HS-5 (cell line): ENCODE measurements at regions not wholly inside any gene's neighbourhood (a gene's known extent, or its start where the extent isn't known, plus 50 kb on each side); places are given as distances from the start of the nearest gene placed in this dataset.
"Not testable (repeated sequence)": the region's sequence is repeated elsewhere in the genome, so short reads cannot be mapped to it uniquely, and the experiment has no call there.

Experiments used
- DNase-seq: peaks from one replicate; pipeline ENCODE4 v3.0.0-alpha.2; 2012; ENCODE audit warnings: low read depth

GRCh38 chr4:159655547-159655946, 552.7 kb downstream of the RAPGEF2 start:
- peak; percentile 74 for DNase-seq

DNA sequence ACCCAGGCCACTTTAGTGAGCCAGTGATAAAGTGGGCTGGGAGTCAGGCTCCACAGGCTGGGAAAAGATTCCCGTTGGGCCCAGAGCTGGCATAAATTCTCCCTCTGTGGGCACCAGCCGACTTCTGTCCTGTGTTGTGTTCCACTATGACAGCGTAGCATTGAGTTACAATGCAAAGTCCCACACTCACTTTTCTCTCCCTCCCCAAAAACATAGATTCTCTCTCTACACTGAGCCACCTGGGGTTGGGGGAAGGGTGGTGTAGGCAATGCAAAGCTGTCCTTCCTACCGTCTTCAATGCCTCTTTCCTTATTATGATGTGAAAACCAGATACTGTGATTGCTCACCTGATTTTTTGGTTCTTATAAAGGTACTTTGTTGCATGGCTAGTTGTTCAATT, 566.2 kb downstream of the RAPGEF2 start:
- no peak for DNase-seq

DNA sequence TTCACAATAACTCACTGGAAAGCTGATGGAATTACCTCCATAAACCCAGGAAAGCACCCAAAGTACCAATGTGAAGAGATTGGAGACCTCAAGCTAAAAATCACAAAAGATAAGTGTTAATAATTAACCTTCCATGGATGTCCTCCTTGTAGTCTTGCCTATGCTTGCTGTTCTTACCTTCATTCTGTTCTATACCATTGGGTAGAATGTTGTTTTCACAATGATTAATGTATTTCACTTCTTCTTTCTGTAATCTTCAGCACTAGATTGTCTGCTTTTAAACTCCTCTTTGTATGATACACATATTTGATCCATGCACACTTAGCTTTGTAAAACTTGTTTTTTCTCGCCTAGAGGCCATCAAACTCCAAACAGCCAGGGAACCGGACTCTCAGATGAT, 570.3 kb downstream of the RAPGEF2 start:
- no peak for DNase-seq

DNA sequence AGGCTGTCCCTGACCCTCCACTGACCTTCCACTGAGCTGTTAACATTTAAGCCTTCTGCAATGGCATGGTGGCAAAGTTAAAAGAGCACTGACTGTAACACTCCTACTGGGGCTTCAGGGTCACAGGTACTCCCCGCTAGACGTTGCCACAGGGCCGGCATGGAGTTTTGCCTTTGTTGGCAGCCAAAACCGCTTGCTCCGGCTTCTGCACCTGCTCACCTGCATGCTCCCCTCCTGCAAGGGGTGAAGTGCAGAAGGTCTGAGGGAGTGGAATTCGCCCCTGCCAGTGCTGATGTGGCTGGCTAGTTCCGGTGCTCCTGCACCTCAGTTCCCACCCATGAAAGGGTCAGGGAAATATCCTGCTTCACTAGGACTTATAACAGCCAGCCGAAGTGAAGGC, 571.4 kb downstream of the RAPGEF2 start:
- DNase-seq: no peak

DNA sequence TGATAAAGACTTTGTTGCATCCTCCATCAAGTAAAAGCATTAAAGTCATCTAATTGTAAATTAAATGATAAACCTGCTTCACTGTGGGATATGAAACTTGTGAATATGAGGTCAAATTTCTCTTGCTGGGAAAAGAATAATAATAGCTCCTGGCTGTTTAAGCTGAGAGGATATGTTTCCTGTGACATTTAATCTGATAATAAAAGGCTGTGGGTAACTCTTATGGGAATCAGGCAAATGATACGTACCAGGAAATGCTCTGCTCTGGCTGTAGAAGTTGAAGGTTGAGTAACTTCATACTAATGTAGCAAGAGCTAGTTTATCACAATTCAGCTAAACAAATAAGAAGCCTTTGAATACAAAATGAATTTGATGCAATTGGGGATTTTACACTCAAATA, 574.6 kb downstream of the RAPGEF2 start:
- DNase-seq: no peak

DNA sequence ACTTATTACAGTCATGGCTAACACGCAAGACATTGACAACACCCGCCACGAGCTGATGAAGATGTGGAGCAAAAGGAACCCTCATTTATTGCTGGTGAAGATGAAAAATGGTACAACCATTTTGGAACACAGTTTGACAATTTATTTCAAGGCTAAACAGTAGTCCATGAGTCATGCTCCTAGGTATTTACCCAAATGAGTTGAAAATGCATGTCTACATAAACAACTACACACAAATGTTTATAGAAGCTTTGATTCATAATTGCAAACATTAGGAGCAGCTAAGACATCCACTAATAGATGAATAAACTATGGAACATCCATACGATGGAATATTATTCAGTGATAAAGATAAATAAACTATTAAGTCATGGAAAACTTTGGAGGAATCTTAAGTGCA, 580.1 kb downstream of the RAPGEF2 start:
- DNase-seq: no peak

DNA sequence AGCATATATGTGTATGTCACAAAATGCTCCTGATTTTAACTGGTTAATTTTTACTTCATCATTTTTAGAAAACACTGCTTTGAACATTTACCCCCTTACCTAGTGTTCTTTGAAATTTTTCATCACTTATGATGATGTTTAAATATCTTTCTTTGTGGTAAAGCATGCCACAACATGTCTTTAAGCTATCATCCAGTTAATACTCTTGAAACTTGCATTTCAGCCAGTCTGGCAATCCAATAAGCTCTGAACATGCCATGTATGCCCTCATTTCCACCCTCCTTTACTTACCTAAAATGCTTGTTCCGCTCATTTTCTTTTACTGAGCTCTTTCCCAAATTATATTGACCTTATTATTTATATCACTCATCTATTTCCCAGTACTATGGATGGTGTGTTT, 581.2 kb downstream of the RAPGEF2 start:
- DNase-seq: no peak

DNA sequence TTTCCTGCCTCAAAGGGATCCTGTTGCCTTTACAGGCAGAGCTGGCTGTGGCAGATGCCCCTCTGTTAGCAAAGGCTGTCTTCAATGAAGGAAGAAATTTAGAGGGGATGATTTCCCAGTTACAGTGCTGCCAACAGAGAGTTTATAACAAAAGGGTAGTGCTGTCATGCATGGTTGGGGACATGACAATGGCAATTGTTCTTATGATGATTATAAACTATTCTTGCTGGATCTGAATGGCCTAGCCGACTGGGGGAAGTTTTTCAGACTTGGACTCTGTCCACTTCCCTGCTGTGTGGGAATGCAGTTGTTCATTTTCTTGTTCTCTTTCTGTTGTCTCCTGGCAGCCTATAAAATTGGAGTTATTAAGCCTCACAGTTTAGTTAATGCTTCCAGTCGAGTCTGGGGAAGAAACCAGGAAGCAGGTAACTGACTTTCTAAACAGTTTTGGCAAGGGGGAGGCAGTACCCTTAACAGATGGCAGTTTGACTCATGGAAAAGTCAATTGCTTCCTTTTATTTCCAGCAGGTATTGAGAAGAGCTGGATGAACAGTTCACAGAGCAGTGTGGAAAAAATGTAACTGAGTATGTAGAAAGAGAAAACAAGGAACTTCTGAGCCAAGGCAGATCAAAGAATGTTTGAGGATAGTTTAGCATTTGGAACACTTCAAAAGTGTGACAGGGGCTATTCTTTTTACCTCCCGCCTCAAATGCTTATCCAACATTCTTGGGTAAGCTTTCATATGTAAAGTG, 582.6 kb downstream of the RAPGEF2 start:
- no peak for DNase-seq

DNA sequence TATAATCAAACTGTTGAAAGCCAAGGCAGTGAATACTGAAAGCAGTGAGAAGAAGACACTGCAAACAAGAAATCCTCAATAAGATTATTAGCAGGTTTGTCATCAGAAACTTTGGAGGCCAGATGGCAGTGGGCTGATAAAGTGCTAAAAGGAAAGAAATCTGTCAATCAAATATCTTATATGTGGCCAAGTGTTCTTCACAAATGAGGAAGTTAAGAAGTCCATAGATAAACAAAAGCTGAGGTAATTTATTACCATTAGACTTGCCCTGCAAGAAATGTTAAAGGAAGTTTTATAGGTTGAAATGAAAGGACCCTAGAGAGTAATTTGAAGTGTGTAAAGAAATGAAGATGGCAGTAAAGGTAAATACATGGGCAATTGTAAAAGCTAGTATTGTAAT, 586.6 kb downstream of the RAPGEF2 start:
- DNase-seq: no peak

DNA sequence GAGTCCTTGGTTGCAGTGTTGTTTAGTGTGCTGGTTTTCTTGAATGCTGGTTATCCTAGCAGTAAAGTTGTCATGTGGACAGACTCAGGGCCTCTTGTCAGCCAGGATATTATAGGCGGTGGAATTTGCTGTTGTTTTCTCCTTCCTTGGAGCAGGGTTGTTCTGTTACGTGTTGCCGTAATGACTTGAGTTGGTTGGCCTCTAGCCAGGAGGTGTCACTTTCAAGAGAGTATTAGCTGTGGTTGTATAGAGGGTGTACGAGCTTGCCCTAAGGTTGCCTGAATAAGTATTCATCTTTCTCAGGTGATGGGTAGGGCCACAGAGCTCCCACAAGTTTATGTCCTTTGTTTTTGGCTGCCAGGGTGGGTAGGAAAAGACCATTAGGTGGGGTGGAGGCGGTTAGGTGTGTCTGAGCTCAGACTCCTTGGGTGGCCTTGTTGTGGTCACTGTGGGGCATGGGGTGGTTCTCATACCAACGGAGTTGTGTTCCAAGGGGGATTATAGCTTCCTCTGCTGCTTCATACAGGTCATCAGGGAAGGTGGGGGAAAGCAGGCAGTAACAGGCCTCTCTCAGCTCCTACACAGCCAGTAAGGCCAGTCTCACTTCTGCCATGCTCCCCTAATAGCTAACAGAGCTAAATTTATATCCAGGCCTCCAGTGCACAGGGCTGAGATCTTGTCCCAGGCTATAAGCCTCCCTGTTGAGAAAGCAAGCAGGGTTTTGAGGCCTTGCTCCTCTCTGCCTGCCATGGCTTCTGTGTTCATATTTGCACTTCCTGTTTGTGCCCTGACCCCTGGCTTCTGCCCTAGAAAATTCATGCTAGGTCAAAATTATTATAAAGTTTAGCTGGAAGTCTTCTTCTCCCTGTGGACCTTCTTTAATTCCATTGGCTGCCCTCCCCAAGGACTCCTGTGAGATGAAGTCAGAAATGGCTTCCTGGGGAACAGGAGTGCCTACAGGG, 594.7 kb downstream of the RAPGEF2 start:
- DNase-seq: no peak

- DNase-seq: no peak
These were observed 595.5 kb downstream of the RAPGEF2 start for GRCh38 chr4:159698336-159698735.

DNA sequence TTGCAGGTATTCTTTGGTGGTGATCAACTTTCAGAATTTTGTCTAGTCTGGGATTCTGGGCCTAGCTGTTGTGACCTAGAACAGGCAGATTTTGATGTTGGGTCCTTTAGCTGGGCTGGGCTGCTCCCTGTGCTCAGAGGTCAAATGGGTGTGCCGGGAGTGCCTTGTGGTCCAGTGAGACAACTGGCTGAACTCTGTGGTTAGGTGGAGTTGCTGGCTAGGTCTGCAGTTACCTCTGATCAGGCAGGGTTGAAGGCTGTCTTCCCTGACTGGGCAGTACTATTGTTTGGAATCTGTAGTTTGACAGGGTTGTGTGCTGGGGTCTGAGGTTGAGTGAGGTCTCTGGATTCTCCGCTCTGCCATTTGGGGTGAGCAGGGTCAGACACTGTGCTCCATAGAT, 599.3 kb downstream of the RAPGEF2 start:
- DNase-seq: no peak

DNA sequence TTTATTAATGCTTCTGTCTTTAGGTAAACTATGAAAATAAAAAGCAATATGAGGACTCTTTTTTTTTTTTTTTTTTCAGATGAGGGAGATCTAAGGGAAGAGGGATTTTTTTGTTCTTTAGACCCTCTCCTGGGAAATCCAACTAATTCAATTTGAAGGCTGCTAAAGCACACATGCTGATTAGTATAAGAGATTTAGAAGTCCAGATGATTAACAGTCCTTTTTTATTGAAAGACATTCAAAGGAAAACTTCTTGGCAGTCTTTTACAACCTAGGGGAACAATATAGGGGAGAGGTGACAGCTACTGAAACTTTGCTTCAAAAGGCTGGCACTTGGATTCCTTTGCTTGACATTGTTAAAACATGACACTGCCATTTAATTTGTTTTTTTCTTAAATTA, 602.5 kb downstream of the RAPGEF2 start:
- no peak for DNase-seq

- no peak for DNase-seq
These were observed 603.8 kb downstream of the RAPGEF2 start for GRCh38 chr4:159706704-159707103.

GRCh38 chr4:159715180-159715579, 612.3 kb downstream of the RAPGEF2 start:
- not testable (repeated sequence) for DNase-seq

GRCh38 chr4:159719531-159719930, 616.7 kb downstream of the RAPGEF2 start:
- no peak for DNase-seq

DNA sequence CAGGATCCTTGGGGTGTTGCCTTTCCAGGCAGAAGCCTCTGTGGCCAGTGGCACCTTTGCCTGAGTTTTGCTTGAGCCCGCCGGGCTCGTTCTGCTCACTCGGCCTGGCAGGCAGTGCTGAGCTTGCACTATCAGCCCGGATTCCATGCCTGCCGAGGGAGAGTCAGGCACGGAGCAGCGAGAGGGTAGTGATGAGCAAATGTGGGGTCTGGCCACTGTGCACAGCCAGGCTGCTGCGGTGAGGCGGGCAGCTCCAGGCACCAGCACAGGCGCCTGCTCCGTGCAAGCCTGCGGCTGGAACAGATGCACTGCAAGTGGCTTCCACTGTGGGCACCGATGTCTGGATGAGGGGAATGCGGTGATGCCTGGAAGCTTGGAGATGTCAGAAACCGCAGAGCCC, 619.2 kb downstream of the RAPGEF2 start:
- no peak for DNase-seq

DNA sequence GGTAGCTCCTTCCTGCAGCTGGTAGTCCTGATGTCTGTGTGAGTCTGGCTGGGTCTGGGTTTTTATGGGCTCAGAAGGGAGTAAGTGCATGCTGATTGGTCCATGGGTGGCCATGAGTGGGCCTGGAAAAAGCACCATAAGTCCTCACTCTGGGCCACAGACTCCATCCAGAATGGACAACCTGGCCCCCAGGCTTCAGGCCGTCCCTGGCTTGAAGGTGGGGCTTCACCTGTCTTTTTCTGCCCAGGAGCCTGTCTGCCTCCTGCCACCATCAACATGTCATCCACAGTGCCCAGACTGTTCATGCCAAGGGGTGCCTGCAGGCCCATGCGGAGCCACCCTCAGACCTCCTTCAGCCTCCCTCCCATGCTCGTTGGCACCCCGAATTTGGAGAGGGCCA, 620.0 kb downstream of the RAPGEF2 start:
- no peak for DNase-seq

DNA sequence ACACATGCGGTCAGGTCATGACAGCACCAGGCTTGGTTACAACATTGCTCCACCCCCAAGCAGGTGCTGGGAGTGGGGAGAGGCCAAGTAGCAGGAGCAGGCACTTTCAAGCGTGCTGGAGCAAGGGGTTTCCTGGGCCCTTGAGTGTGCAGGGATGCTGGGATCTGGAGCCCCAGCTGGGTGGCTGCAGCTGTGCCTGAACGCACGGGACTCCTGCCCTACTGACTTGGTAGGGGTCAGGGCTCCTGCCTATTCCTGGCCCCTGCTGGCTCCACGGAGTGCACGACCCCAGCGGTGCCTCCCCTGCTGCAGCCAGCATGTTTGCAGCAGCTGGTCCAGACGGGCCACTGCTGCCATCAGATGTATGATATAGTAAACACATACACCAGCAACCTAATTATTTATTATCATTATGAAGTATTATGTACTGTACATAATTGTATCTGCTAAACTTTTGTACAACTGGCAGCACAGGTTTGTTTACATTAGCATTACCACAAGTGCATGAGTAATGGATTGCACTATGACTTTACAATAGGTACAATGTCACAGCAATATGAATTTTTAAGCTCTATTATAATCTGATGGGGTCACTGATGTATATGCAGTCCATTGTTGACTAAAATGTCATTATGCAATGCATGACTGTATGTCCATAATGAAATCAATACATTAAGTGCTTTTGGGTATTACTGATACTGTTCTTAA, 620.6 kb downstream of the RAPGEF2 start:
- DNase-seq: no peak

GRCh38 chr4:159725571-159725970, 622.7 kb downstream of the RAPGEF2 start:
- DNase-seq: no peak

DNA sequence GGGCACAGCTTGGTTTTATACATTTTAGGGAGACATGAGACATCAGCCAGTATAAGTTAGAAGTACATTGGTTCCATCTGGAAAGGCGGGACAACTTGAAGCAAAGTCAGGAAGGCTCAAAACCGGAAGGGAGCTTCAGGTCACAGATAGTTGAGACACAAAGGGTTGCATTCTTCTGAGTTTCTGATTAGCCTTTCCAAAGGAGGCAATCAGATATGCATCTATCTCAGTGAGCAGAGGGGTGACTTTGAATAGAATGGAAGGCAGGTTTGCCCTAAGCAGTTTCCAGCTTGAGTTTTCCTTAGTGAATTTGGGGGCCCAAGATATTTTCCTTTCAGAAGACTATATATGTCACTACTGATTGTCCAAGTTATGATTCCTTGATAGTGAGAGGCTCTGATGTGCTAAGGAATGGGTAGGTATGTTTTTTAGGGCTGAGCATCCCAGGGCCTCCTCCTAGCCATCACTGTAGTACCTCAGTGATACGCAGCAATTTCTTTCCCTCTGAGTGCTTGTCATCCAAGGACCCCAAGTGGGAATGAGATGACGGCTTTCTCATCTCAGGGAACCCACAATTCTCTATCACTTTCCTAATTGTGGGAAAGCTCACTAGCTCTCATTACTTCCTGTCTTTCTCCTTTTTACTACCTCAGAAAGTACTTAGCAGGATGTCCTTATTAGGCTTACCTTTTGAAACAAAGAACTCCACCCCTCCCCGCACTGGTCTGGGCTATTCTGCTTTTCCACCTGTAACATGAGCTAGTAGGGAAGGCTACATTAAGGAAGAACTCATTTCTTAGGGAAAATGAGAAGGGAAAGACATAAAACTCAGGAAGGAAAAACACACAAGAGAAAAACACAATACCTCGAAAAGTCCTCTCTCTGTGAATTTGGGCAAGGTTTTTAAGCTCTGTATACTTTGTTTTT, 632.7 kb downstream of the RAPGEF2 start:
- DNase-seq: no peak

GRCh38 chr4:159736411-159736810, 633.5 kb downstream of the RAPGEF2 start:
- DNase-seq: no peak
